ENCODE measurements at regions not wholly inside any gene's neighbourhood (a gene's known extent, or its start where the extent isn't known, plus 50 kb on each side); places are given as distances from the start of the nearest gene placed in this dataset.

DNA sequence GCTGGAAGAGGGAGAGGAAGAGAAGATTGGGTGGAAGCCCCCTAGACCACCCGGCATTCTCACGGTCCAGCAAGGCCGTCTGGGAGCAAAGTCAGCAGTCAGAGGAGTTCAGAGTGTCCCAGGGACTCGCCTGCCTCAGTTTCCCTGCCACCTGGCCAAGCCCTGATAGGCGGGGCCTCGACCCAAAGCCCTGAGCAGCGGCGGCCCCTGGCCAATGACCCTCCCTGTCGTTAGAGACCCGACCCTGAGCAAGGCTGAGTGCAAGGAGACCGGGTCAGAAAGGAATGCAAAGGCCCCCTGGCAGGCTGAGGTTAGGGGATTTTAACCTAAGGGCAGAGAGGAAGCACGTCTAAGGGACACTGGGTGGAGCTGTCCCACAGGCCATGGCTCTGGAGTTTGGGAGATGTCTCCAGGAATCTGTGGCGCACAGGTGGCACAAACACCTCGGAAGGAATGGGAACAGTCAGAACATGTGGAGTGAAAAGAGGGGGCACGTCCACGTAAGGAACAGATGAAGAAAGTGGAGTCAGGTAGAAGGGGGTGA, 196.8 kb upstream of the PDE1C start:
- DNase-seq, result no peak

DNA sequence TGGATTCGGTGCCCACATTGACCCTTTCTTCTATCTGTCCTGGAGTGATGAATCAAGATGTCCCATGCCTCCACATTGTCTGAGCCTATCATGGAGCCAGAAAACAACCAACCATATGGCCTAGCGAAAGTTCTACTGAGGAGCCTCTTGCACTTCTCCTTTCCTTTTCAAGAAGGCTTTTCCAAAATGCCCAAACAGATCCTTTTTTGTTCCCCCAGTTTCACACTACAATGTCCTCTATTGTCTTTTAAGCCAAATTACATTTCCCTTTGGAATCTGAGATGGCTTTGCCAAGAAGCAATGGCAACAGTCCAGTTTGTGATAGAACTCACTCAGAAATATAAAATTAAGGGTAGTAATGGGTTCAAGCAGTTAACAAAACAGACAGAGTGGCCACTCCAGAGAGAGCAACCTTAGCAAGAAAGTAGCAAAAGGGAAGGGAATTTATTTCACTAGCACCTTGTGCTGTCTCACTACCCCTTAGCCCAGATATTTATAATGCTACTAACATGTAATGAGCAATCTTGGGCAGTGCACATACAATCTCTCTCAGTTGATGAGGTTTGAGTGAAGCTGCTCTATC, 194.6 kb upstream of the PDE1C start:
- DNase-seq, result no peak

DNA sequence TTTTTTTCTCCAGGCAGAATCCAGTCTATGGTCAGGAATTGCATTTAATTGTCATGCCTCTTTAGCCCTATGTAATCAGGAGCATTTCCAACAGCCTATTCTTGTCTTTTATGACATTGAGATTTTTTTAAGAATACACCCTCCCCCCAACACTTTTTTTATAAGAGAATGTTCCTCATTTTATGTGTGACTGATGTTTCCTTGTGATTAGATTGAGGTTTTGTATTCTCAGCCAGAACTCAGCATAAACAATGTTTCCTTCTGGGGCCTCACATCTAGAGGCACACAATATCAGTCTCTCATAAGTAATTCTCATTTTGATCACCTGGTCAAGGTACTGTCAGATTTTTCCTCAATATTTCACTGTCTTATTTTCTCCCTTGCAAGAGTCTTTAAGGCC, 193.4 kb upstream of the PDE1C start:
- DNase-seq, result no peak

DNA sequence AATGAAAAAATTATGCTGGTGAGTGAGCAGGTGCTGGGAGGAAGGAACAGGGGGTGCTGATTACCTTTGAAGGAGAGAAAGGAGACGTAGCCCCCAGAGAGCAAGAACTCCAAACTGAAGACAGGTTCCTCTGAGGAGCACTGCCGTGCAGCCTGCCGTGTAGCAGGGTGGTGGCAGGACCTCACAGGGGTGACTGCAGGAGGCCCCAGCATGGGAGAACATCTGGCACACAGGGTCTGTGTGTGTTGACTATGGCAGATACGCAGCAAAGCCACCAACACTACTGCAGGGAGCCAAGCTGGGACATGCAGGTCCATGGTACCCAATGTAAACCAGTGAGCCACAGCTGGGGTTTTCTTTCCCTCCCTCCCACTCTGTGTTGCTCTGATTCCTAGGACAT, 192.1 kb upstream of the PDE1C start:
- DNase-seq, result no peak

DNA sequence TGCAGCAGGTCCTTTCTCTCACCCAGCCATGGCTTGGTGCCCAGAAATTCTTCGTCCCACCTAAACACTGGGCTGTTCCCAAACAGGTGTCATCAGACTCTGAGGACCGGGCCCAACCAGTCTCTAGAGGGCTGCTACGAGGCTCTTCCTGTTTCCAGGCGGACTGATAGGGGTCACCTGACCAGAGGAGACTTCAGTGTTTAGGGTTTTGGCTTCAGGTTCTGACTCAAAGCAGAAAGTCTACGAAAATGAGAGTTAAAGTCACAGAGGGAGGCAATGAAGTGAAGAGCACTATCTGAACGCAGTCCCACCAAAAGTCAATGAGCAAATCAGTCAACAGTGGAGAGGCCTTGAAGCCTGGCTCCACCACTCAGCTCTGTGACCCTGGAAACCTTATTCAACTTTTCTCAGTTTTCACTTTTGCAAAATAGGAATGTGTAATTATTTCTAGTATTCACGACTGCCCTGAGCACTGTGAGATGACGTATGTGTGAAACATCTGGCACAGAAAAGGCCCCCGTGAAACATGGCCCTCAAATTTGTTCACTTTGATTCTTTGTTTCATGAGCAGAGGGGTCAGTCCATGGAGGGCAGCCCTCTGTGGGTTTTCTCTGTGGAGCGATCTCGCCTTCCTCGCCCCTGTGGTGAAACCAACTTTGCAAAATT, 189.9 kb upstream of the PDE1C start:
- no peak for DNase-seq

DNA sequence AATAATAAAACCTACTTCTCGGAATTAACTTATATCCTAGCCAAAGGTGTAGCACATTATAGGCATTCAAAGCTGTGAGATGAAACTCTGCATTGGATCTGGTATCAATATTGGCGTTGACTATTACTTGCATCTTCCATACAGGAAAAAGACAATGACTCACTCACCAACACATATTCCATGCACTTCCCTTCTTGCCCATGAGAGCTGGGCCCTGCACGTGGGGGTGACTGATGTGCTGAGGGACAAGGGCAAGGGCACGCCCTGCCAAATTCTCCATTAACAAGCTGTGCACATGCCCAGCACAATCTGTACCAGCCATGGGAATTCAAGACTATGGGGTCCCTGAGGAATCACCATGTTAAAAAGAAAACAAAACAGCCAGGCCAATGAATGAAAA, 188.1 kb upstream of the PDE1C start:
- no peak for DNase-seq

DNA sequence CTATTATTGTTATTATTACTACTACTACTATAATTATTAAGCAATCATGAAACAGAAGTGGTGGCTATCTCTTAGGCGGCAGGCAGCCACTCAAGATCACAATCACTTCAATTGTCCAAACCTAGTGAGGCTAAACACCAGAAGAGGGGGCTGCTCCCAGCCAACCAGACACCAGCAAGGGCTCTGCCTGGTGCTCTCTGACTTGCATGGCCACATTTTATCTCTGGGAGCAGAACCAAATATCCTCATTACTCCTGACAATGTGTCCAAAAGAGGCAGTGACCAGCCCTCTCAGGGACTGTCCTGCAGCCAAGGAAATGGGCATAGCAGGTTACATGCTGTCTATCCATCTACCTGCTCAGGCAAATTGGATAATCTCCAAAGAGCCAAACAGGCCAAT, 187.4 kb upstream of the PDE1C start:
- DNase-seq, result no peak

DNA sequence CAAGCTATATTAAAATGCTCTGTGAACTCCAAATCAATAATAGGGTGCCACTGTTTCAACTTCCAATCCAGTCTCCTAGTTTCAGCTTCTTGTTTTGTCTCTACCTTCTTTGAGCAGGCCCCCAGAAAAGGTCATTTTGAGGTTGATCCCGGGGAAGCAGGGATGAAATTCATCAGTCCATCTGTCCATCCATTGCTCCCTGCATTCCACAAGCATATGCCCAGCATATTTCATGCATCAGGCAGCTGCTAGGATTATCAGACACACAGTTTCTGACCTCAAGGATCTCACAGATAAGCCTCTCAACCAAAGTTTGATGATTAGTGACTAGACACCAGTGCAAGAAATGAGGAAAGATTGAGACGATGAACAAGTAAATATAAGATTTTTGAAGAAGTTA, 186.6 kb upstream of the PDE1C start:
- no peak for DNase-seq

DNA sequence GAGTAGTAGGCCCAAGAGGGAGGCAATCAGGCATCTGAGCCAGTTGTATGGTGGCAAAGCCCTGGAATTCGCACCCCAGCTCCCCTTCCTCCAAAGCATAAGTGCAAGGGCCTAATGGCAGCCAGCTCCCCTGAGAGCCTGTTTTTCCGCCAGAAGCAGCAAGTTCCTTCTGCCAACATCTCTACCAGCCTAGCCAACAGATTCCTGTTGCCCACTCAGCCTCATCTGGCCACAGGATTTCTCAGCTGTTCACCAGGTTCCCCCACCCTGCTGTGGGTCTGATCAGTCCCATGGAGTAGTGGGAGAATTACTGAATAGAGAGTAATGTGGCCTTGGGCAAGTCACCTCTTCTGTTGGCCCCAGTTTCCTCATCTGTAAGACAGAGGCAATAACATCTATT, 186.2 kb upstream of the PDE1C start:
- DNase-seq, result no peak

DNA sequence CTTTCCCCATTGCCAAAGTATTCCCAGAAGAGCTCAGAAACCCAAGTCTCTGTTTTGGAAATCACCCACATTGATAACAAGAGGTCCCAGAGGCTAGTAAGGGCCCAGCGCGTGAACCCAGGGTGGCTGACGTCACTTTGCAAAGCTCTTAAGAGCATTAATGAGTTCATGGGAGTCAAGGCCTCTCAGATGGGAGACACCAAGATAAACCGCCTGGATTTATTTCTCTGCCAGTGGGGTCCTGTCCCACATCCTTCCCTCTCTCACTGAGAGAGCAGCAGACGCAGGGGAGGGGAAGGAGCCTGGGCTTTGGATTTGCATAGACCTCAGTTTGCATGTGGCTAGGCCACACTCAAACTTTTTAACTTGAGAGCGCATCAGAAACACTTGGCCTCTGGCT, 184.8 kb upstream of the PDE1C start:
- no peak for DNase-seq

DNA sequence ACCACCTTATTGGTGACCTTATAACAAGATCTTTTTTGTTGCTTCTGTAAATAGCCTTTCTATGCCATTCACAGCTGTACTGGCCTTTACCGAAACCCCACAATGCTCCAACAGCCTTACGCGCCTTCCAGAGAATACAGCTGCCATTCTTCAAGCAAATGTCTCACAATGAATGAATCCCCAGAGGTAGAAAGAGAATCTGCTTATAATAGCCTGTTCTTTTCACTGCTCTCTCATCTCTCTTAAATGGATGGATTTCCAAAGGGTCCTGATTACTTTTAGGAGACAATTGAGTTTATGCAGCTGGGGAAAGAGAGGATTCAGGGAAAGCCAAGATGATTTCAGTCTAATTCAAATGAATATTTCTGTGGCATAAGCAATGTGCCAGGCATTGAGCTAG, 183.1 kb upstream of the PDE1C start:
- DNase-seq, result no peak

DNA sequence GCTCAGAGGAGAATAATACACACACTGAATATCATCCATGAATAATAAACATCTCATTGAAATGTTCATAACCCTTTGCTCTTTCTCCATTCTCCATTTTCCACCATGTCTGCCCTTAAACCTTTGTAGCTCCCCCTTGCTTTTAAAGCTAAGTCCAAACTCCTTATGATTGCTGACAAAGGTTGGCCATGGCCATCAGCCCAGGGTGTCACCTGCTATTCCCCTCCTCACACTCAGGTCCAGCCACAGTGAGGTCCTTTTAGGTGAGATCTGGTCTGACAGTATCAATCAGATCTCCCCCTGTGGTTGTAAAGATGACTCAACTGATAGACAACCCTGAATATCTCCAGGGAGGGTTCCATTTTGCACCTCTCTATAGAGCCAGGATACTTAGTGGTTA, 181.5 kb upstream of the PDE1C start:
- no peak for DNase-seq

DNA sequence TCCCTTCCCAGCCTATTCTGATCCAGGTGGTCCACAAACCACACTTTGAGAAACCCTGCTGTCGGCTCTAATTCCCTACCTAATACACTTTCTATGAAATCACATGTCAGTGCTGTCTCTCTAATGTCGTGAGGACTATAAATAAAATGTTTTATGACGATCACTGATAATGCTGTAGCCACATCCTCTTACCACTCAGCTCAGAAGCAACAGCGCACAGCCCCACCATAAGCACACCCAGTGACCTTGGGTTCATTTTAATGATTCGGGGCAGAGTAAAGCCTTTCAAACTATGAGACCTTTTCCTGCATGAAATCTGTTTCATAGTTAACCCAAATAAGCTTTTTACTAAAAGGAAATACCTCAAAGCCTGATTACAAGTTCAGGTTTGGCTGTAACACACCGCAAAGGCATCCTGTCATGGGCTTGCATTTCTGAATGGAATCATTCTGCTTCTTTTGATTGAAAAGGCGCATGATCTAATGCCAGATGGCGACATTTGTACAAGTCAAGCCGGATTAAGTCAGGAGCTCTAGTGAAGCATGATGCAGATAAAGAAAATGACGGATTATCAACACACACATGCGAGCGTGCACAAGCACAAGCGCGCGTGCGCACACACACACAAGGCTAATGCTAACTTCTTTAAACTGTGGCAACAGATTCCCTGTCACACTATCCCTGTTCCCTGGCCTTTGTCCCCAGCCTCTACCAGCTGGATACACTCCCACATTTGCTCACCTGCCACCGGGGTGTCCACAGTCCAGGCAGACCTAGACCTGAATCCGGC, 180.5 kb upstream of the PDE1C start:
- no peak for DNase-seq

DNA sequence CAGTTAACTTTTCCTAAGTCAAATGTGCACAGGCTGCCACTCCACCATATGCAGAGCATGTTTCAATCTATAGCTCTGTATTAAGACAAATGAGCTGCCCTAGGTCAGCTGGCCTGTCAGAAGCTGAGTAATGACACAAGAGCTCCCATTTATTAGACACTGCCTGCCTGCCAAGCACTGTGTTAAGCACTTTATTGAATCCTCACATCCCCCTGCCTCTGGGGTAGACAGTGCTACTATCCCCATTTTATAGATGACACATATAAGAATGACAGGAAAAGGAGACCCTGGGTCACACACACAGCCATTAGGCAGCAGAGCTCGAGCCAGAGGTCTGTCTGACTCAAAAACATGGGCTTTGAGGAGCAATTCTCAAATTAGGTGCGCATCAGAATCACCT, 179.8 kb upstream of the PDE1C start:
- DNase-seq, result no peak

DNA sequence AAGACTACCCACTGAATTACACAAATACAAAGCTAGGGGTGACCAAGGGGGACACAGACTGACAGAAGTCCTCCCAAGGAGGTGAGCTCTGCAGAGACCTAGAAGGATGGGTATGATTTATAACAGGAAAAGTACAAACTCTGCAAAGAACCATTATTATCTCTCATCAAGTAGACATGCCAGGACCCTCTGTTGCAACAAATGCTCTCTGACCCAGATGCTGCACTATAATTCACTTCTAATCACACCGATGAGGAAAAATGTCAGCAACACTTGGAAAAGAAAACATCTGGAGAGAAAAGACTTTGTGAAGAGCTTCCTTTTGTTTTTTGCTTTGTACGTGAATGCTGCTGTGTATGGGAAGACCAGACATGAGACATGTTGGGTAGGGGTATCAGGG, 178.3 kb upstream of the PDE1C start:
- no peak for DNase-seq

DNA sequence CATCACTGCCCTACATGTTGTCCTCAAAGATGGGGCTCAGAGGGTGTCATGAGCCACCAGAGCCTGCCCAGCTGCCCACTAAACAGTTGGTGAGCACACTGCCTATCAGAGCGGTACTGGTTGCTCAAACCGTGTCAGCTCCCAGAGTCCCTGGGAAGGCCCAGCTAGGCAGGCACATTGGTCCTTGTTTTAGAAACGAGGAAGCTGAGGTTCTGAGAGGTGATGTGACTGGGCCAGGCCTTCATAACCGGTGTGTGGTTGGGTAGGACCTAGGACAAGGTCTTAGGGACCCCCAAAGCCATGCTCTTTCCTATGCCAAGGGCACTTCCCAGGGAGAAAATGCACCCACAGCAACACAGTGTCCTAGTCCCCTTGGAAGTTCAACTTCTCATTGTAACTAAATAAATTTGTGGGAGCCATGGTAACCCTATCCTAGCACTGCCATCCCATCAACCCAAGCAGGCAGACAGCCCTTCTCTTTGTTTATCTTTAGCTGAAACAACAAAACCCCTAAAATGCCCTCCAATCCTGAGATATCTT, 174.7 kb upstream of the PDE1C start:
- no peak for DNase-seq

DNA sequence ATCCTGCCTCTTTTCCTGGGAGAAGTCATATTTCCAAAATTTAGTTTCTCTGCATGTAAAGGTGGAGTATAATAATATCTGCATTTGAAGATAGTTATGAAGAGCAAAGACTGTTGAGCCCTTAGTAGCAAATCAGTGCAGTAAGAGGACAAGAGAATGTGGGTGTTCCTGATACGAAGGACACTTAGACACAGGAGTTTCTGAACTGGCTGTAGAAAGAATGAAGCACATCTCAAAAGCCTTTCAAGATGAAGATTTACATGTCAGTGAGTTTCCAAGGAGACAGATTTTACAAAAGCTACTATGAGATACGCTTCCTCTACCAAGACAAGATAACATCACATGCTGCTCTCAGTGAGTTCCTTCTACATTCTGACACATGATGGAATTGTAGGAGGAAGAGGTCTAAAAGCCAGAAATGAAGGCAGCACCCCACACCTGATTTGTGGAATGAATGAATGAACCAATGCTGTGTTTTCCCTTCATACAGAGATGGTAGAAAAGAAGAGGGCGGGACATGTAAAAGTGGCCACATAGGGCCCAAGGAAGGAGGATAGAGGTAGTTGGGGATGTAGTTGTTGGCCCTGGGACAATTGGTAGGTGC, 173.6 kb upstream of the PDE1C start:
- DNase-seq, result no peak

DNA sequence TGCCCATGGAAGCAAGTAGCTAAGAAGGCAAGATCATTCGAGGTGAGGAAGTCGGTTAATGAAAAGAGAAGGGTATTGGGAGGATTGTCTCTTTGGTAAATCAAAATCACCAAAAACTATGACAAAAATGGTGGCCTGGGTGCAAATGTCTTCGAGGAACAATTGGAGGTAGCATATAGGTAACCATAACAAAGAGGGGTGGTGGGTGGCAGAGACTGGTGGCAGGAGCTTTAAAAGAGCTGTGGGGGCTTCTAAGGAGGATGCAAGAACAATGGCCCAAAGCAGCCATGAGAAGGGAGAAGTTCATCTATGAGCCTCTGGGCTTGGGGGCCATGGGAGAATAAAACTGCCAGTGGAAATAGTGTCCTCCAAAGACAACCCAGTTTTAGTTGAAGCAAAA, 172.2 kb upstream of the PDE1C start:
- DNase-seq, result no peak

DNA sequence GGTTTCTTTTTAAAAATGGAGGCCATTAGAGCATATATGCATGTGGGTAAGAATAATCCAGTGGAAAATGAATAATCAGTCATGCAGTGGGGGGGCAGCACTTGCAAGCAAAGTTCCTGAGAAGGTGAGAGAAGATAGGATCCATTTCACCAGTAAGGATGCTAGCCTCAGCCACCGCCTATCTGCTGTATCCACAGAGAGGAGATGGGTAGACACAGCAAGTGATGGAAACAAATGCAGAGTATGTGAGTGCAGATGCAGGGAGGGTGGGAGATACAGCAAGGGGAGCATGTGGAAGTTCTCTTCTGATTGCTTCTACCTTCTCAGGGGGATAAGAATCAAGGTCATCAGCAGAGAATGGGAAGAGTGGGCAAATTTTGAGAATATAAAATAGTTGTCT, 171.4 kb upstream of the PDE1C start:
- DNase-seq, result no peak

DNA sequence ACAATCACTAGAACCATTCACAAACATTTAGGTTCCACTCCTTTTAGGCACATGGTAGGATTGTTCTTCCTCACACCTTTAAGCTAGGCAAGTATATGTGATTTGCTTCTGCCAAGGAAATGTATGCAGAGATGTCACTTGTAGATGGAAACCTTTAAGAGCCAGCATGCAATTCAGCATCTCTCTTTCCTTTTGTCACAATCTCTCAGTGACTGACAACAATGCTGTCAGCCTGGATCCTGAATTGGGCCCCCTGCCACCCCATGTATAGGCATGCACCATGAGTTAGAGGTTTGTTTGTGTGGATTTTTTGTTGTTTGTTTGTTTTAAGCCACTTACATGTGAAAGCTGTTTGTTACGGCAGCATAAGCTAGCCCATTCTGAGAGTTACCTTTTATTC, 169.6 kb upstream of the PDE1C start:
- no peak for DNase-seq

DNA sequence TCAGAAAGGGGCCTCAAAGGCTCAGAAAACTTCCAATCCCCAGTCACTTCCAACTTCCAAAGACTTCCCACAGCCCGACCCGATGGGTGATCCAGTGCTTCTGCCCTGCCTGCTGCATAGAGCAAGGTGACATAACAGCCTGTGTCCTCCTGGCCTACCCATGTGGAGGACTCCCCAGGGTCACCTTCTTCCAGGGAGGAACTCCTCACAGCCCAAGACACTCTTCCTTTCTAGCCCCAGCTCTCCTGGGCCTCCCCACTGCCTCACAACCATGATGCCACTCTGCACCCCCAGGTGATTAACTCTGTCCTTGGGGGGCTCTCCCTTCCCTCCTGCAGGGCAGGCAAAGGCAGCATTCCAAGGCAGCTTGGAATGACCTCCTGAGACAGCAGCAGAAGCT, 158.4 kb upstream of the PDE1C start:
- DNase-seq, result no peak

DNA sequence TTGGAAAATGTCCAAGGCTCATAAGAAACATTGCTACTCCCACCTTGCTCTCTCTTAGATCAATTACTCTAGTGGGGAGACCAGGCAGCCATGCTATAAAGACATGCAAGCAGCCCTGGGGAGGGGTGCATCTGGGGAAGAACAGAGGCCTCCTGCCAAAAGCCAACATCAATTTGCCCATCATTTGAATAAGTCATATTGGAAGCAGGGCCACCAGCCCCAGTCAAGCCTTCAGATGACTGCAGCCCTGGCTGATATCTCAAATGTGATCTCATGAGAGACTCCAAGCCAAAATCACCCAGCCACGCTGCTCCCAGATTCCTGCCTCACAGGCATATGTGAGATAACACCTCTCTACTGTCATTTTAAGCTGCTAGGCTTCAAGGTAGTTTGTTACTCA, 157.5 kb upstream of the PDE1C start:
- DNase-seq, result no peak

DNA sequence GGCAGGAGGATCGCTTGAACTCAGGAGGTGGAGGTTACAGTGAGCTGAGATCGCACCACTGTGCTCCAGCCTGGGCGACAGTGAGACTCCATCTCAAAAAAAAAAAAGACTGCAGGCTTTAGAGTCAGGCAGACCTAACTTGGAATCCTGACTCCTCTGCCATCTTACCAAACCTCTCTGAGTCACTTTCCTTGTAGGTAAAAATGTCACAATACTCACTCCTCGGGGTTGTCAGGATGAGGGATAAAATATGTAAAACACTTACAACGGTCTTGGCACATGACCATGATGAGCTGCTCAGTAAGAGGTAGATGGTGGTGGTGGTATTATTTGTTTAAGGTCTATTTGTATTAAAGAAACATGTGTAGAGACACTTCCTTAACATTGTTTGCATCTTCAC, 154.1 kb upstream of the PDE1C start:
- no peak for DNase-seq

All from muscle of arm (tissue), 1 donor.